Stimulated activated CD8-positive, alpha-beta memory T cell treated with anti-CD3 and anti-CD28 coated beads, Interleukin-15, amount 100 ng/mL, for 48 hours (primary cell): ENCODE measurements at regions not wholly inside any gene's neighbourhood (a gene's known extent, or its start where the extent isn't known, plus 50 kb on each side); places are given as distances from the start of the nearest gene placed in this dataset.
"Not testable (repeated sequence)": the region's sequence is repeated elsewhere in the genome, so short reads cannot be mapped to it uniquely, and the experiment has no call there.

Experiments
- DNase-seq, 2 donors: peaks; one replicate each; pipeline ENCODE4 v3.0.0-alpha.2; 2020; ENCODE audit warnings: low read depth in 2 of 2

GRCh38 chr4:1589098-1589497 is 95.0 kb downstream of the FAM53A start:
- no peak for DNase-seq

DNA sequence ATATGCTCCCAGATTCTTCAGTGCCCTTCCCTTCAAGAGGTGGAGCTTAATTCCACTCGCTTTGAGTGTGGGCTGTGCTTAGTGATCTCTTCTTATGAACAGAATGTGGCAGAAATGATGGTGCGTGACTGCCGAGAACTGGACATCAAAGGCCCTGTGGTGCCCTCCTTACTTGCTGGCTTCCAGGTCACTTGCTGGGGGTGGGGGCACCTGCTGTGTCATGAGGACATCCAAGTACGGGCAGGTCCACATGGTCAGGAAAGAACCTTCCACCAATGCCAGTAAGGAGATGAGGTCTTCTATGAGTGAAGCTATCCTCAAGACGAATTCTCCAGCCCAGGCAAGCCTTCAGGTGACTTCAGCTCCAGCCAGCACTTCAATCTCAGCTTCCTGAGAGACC is 95.8 kb downstream of the FAM53A start:
- no peak for DNase-seq

DNA sequence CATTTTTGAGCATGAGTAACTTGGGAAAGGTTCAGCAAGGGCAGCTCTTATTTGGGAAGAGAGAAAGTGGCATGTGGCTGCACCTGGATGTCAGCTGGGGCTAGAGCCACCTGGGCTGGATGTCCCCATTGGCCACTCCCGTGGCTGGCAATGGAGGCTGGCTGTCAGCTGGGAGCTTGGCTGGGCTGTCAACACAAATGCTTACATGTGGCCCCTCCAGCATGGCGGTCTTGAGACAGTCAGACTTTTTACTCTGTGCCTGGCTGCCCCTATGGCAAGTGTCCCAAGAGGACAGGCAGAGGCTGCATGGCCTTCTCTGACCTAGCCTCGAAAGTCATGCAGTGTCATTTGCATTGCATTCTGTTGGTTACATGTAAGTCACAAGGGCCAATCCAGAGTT is 99.6 kb downstream of the FAM53A start:
- no peak for DNase-seq

GRCh38 chr4:1583859-1584258 is 100.3 kb downstream of the FAM53A start:
- DNase-seq, result no peak

GRCh38 chr4:1583051-1583785 is 100.9 kb downstream of the FAM53A start:
- no peak for DNase-seq

- DNase-seq, result no peak
Observed at GRCh38 chr4:1582227-1582626, 101.9 kb downstream of the FAM53A start.

DNA sequence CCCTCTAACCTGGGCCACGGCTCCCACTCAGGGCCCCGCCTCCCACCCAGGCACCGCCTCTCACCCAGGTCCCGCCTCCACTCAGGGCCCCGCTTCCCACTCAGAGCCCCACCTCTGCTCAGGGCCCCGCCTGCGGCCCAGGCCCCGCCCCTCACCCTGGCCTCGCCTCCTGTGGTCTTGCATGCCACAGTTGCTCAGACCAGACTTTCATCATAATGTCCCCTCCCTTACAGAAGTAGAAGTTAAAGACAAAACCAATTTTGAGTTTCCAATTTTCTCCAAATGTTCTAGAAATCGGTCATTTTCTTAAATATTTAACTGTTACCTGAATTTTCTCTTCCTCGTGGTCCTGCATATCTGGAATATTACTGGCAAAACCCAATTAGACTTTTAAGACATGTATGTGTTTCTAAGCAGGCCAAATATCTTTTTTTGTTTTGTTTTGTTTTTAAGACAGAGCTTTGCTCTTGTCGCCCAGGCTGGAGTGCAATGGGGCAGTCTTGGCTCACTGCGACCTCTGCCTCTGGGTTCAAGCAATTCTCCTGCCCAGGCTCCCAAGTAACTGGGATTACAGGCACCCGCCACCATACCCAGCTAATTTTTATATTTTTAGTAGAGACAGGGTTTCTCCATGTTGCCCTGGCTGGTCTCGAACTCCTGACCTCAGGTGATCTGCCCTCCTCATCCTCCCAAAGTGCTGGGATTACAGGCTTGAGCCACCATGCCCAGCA is 102.8 kb downstream of the FAM53A start:
- peak; percentile 80 to 89 for DNase-seq

GRCh38 chr4:1580692-1581012 is 103.5 kb downstream of the FAM53A start:
- not testable (repeated sequence) for DNase-seq

- peak; percentile 81 to 85 for DNase-seq
Observed at GRCh38 chr4:1579901-1580691, 104.0 kb downstream of the FAM53A start.

- DNase-seq, result peak; percentile 56 to 69
Observed at GRCh38 chr4:1579001-1579900, 104.9 kb downstream of the FAM53A start.

DNA sequence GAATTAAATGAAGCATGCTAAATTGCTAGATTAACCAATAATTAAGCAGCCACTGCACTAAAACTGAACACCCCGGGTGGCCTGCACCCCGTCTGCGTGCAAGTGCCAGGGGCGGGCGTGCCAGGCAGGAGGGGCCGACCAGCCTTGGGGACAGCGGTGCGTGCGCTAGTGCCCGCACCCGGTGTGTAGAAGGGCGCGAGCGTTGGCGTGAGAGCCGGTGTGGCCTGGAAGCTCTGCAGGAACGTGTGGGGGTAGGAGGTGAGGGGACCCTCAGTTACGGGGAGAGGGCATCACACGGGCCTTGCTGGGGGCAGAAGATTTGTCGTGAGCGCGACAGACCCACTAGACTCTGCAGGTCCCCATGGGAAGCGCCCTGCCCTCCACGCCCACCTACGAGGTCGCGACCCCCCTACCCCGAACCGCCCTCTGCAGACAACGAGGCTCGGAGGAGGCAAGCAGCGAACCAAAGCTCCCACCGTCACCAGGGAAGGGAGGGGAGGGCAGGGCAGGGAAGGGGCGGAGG is 105.8 kb downstream of the FAM53A start:
- no peak for DNase-seq

DNA sequence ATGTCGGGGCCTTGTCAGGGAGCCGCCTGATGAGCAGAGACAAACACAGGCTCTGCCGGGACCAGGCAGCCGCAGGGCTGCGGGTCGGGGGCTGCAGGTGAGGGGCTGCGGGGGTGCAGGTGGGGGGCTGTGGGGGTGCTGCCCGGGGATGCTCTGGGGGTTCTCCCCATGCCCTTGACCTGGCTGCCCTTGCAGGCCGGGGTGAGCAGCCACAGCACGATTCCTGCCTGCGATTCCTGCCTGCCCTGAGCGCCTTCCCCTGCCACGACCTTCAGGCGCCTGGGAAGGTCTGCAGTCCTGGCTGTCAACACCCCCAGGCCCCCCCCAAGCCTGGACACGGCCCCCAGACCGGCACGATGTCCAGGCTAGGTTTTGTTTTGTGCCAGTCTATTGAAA is 106.3 kb downstream of the FAM53A start:
- DNase-seq, result no peak

GRCh38 chr4:1576961-1577821 is 106.9 kb downstream of the FAM53A start:
- no peak for DNase-seq

- DNase-seq, result no peak
Observed at GRCh38 chr4:1576304-1576960, 107.7 kb downstream of the FAM53A start.

DNA sequence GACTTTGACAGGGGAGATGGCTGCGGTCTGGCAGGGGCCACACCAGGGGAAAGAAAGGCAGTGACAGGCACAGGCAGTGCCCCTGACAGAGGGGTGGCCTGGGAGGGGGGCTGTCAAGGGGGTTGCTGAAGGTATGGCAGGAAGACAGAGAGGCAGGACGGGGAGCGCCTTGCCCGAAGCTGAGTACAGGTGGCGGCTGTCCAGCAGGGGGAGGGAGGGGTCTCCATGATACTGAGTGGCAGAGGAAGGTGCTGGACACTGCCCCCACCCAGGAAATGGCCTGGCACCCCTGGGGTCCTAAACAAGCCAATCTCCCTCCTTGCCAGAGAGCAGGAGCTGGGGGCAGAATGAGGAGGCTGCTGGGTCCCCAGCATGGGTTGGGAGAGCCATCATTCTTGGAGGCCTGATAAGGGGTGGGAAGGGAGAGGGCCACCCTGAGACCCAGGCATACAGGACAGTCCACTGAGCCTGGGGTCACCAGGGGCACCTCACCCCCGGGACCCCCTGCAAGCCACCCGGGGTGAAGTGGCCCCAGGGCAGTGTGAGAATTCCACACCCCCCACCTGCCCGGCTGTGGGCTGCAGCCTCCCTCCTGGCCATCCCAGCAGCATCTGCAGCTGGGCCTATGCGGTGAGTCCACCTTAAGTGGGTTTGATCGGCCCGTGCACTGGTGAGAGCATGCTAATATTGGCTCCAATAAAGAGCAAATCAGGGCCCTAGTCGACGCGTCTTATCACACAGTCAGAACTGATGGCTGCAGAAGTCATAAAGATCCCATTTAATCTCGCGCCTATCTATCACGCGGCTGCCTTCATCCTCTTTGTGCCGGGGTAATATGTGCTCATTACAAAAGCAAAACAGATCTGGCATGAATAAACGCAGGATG is 108.5 kb downstream of the FAM53A start:
- no peak for DNase-seq

GRCh38 chr4:1574601-1575417 is 109.3 kb downstream of the FAM53A start:
- DNase-seq, result no peak

GRCh38 chr4:1573830-1574459 is 110.2 kb downstream of the FAM53A start:
- no peak for DNase-seq
